ENCODE measurements at regions not wholly inside any gene's neighbourhood (a gene's known extent, or its start where the extent isn't known, plus 50 kb on each side); places are given as distances from the start of the nearest gene placed in this dataset.
A peak's percentile ranks its signal among the peaks of the same experiment; 100 is the strongest.

- H3K9me3 Mint-ChIP-seq: no peaks in the 10 kb centered on the region
- H3K27me3 Mint-ChIP-seq: peaks cover 4% of the 10 kb centered on the region
- no peak for DNase-seq
- no peaks in the 10 kb centered on the region for H3K36me3 Mint-ChIP-seq
- H3K27ac Mint-ChIP-seq: no peak overlapping the region
- CTCF ChIA-PET: interaction anchor here (1.0 to 1.8 kb wide), 3 partner anchors 8 to 201 kb away, joined by 3 to 5 read pairs (median 4); no protein-coding TSS in a partner anchor
- H3K4me1 Mint-ChIP-seq: peaks cover 22% of the 10 kb centered on the region
- H3K4me3 Mint-ChIP-seq: no peak overlapping the region
These were observed 60.0 kb upstream of the NUP160 start for GRCh38 chr11:47908198-47908597.

- CTCF ChIA-PET: interaction anchor here (0.6 to 1.8 kb wide), 4 partner anchors 9 to 27 kb away, joined by 3 to 5 read pairs (median 4); no protein-coding TSS in a partner anchor
- Mint-ChIP-seq H3K4me1 (peaks cover 22% of the 10 kb centered on the region), H3K27me3 (no peaks in the 10 kb centered on the region), H3K9me3 (no peaks in the 10 kb centered on the region), H3K36me3 (no peaks in the 10 kb centered on the region), H3K27ac (no peak overlapping the region), H3K4me3 (no peak overlapping the region)
- DNase-seq: no peak
These were observed 59.3 kb upstream of the NUP160 start for GRCh38 chr11:47907499-47907898.

- CTCF ChIA-PET: interaction anchor here (1.1 kb wide), 1 partner anchor 28 kb away, joined by 3 read pairs; no protein-coding TSS in a partner anchor
- Mint-ChIP-seq H3K36me3 (no peaks in the 10 kb centered on the region), H3K9me3 (no peaks in the 10 kb centered on the region), H3K27ac (no peak overlapping the region), H3K4me3 (no peak overlapping the region), H3K4me1 (peaks cover 23% of the 10 kb centered on the region), H3K27me3 (no peaks in the 10 kb centered on the region)
- DNase-seq: no peak
These were observed 57.9 kb upstream of the NUP160 start for GRCh38 chr11:47906066-47906465.

GRCh38 chr11:47905358-47906059, 57.4 kb upstream of the NUP160 start:
- peak overlapping the region; percentile 2 for H3K27ac Mint-ChIP-seq
- no peak for DNase-seq

GRCh38 chr11:47904808-47905207, 56.7 kb upstream of the NUP160 start:
- H3K9me3 Mint-ChIP-seq: no peaks in the 10 kb centered on the region
- CTCF ChIA-PET: no interaction called here
- H3K4me3 Mint-ChIP-seq: no peak overlapping the region
- peaks cover 33% of the 10 kb centered on the region for H3K4me1 Mint-ChIP-seq
- H3K27ac Mint-ChIP-seq: peak overlapping the region; percentile 37
- DNase-seq: no peak
- no peaks in the 10 kb centered on the region for H3K36me3 Mint-ChIP-seq
- H3K27me3 Mint-ChIP-seq: no peaks in the 10 kb centered on the region

More at GRCh38 chr11:47905358-47906059, 57.4 kb upstream of the NUP160 start:
- no peak overlapping the region for H3K4me3 Mint-ChIP-seq
- H3K36me3 Mint-ChIP-seq: no peaks in the 10 kb centered on the region
- peaks cover 26% of the 10 kb centered on the region for H3K4me1 Mint-ChIP-seq
- CTCF ChIA-PET: interaction anchor here (1.1 kb wide), 1 partner anchor 28 kb away, joined by 3 read pairs; no protein-coding TSS in a partner anchor
- no peaks in the 10 kb centered on the region for H3K27me3 Mint-ChIP-seq
- H3K9me3 Mint-ChIP-seq: no peaks in the 10 kb centered on the region

- CTCF ChIA-PET: no interaction called here
- peaks cover 37% of the 10 kb centered on the region for H3K4me1 Mint-ChIP-seq
These were observed 55.9 kb upstream of the NUP160 start for GRCh38 chr11:47904048-47904447.

GRCh38 chr11:47899801-47900200, 51.7 kb upstream of the NUP160 start:
- Mint-ChIP-seq H3K4me1 (peaks cover 24% of the 10 kb centered on the region), H3K4me3 (no peak overlapping the region), H3K36me3 (peaks cover 2% of the 10 kb centered on the region), H3K27me3 (peaks cover 8% of the 10 kb centered on the region), H3K27ac (no peak overlapping the region), H3K9me3 (peaks cover 2% of the 10 kb centered on the region)
- CTCF ChIA-PET: no interaction called here
- DNase-seq: peak; percentile 46

More at GRCh38 chr11:47904048-47904447, 55.9 kb upstream of the NUP160 start:
- no peak for DNase-seq
- Mint-ChIP-seq H3K4me3 (no peak overlapping the region), H3K36me3 (no peaks in the 10 kb centered on the region), H3K27me3 (no peaks in the 10 kb centered on the region), H3K27ac (no peak overlapping the region), H3K9me3 (no peaks in the 10 kb centered on the region)
